ENCODE measurements at regions not wholly inside any gene's neighbourhood (a gene's known extent, or its start where the extent isn't known, plus 50 kb on each side); places are given as distances from the start of the nearest gene placed in this dataset.

GRCh38 chr14:83041224-83041623 is 1507.6 kb upstream of the SEL1L start:
- Mint-ChIP-seq H3K27ac (no peak overlapping the region), H3K4me3 (no peak overlapping the region), H3K4me1 (ENCODE audit: low read depth) (no peaks in the 10 kb centered on the region), H3K36me3 (ENCODE audit: low read depth) (no peaks in the 10 kb centered on the region), H3K9me3 (peaks cover 22% of the 10 kb centered on the region), H3K27me3 (no peaks in the 10 kb centered on the region)
- POLR2A ChIA-PET = no interaction called here
- H3K4me1 ChIP-seq (ENCODE audit: insufficient read depth, low read length) = no peaks in the 10 kb centered on the region
- ATAC-seq (ENCODE audit: poor library complexity) (no peak), DNase-seq (no peak)
- no peaks in the 10 kb centered on the region for H3K27me3 ChIP-seq (ENCODE audit: control insufficient read depth in 1 of 2, insufficient read depth in 2 of 2, low read length in 2 of 2)
- CTCF ChIA-PET = no interaction called here
- peaks cover 0 to 4% of the 10 kb centered on the region in 2 experiments for H3K9me3 ChIP-seq (ENCODE audit: control insufficient read depth in 1 of 2, insufficient read depth in 1 of 2, low read length in 2 of 2)
- no peak for TF ChIP-seq CTCF (IDR thresholded peaks at IDR 0.05)
- H3K27ac ChIP-seq (ENCODE audit: low read depth in 1 of 2, low read length in 2 of 2) = no peak overlapping the region
- no peak overlapping the region for H3K4me3 ChIP-seq (ENCODE audit: low read length)
- intact Hi-C loops (cut with DNase I, micrococcal nuclease) = no loop called here
- H3K36me3 ChIP-seq (ENCODE audit: insufficient read depth, low read length) = no peaks in the 10 kb centered on the region

GRCh38 chr14:83042858-83043257 is 1509.2 kb upstream of the SEL1L start:
- H3K27ac ChIP-seq (ENCODE audit: low read depth in 1 of 2, low read length in 2 of 2) = no peak overlapping the region
- ChIA-PET CTCF (no interaction called here), POLR2A (no interaction called here)
- intact Hi-C loops (cut with DNase I, micrococcal nuclease) = no loop called here
- H3K9me3 ChIP-seq (ENCODE audit: control insufficient read depth in 1 of 2, insufficient read depth in 1 of 2, low read length in 2 of 2) = no peaks in the 10 kb centered on the region
- Mint-ChIP-seq H3K9me3 (peaks cover 16% of the 10 kb centered on the region), H3K36me3 (ENCODE audit: low read depth) (no peaks in the 10 kb centered on the region), H3K27me3 (no peaks in the 10 kb centered on the region), H3K27ac (no peak overlapping the region), H3K4me1 (ENCODE audit: low read depth) (no peaks in the 10 kb centered on the region), H3K4me3 (no peak overlapping the region)
- no peaks in the 10 kb centered on the region for H3K36me3 ChIP-seq (ENCODE audit: insufficient read depth, low read length)
- no peak for ATAC-seq (ENCODE audit: poor library complexity)
- H3K4me1 ChIP-seq (ENCODE audit: insufficient read depth, low read length) = no peaks in the 10 kb centered on the region
- no peak for TF ChIP-seq CTCF (IDR thresholded peaks at IDR 0.05)
- H3K27me3 ChIP-seq (ENCODE audit: control insufficient read depth in 1 of 2, insufficient read depth in 2 of 2, low read length in 2 of 2) = no peaks in the 10 kb centered on the region
- DNase-seq = no peak
- no peak overlapping the region for H3K4me3 ChIP-seq (ENCODE audit: low read length)

- no peak overlapping the region for H3K4me3 ChIP-seq (ENCODE audit: low read length)
- intact Hi-C loops (cut with DNase I, micrococcal nuclease) = no loop called here
- Mint-ChIP-seq H3K27me3 (no peaks in the 10 kb centered on the region), H3K9me3 (peaks cover 13% of the 10 kb centered on the region), H3K36me3 (ENCODE audit: low read depth) (no peaks in the 10 kb centered on the region), H3K4me1 (ENCODE audit: low read depth) (no peaks in the 10 kb centered on the region), H3K27ac (no peak overlapping the region), H3K4me3 (no peak overlapping the region)
- no peak for DNase-seq
- no peaks in the 10 kb centered on the region for H3K4me1 ChIP-seq (ENCODE audit: insufficient read depth, low read length)
- no peak for TF ChIP-seq CTCF (IDR thresholded peaks at IDR 0.05)
- H3K27ac ChIP-seq (ENCODE audit: low read depth in 1 of 2, low read length in 2 of 2) = no peak overlapping the region
- no peaks in the 10 kb centered on the region for H3K9me3 ChIP-seq (ENCODE audit: control insufficient read depth in 1 of 2, insufficient read depth in 1 of 2, low read length in 2 of 2)
- ChIA-PET POLR2A (no interaction called here), CTCF (no interaction called here)
- H3K36me3 ChIP-seq (ENCODE audit: insufficient read depth, low read length) = no peaks in the 10 kb centered on the region
- H3K27me3 ChIP-seq (ENCODE audit: control insufficient read depth in 1 of 2, insufficient read depth in 2 of 2, low read length in 2 of 2) = no peaks in the 10 kb centered on the region
- ATAC-seq (ENCODE audit: poor library complexity) = no peak
Observed at GRCh38 chr14:83044001-83044400, 1510.3 kb upstream of the SEL1L start.

Measured in CD4-positive, alpha-beta T cell (primary cell).